Kidney capillary endothelial cell (primary cell): ENCODE measurements at regions not wholly inside any gene's neighbourhood (a gene's known extent, or its start where the extent isn't known, plus 50 kb on each side); places are given as distances from the start of the nearest gene placed in this dataset.
"Not testable (repeated sequence)": the region's sequence is repeated elsewhere in the genome, so short reads cannot be mapped to it uniquely, and the experiment has no call there.

ENCODE experiments used
- DNase-seq: peaks from one replicate; pipeline ENCODE4 v3.0.0-alpha.2; 2018; ENCODE audit warnings: low spot score

DNA sequence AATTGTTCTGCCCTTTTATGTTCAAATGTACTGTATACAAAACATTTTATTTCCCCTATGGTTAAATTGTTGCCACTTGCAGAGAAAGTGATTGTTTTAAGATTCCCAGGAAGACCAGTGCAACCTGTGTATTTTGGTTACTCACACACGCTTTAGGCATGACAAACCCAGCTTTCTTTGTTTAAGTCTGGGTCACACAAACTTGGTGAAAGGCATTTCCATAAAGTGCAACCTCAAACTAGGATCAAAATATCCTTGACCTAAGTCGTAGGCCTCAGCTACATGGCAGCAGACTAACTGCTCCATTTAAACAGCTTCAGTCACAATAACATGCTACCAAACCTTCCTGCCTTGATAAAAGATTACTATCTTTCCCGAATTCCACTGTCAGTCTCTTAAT is 639.0 kb upstream of the PRR20A start:
- no peak for DNase-seq

GRCh38 chr13:56510836-56511235 is 629.9 kb upstream of the PRR20A start:
- no peak for DNase-seq

DNA sequence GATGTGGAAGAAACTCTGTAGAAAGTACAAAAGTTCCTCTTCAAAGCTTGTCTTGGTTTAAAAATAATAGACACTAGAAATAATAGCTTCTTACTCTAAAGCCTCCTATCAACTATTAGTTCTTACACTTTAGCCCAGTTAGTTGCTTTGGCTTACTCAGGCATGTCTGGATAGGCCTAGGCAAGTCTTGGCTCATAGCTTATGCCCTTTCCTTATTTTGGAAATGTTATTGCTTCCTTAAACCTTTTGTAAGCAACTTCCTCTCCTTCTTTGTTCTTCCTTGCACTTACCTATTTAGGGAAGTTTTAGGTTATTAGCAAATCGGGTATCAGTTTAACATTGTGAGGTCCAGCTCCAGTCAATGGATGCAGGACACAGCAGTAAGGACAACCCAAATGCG is 628.4 kb upstream of the PRR20A start:
- DNase-seq = not testable (repeated sequence)

GRCh38 chr13:56515441-56515840 is 625.3 kb upstream of the PRR20A start:
- DNase-seq = no peak

- no peak for DNase-seq
These were observed 612.5 kb upstream of the PRR20A start for GRCh38 chr13:56528040-56528790.

DNA sequence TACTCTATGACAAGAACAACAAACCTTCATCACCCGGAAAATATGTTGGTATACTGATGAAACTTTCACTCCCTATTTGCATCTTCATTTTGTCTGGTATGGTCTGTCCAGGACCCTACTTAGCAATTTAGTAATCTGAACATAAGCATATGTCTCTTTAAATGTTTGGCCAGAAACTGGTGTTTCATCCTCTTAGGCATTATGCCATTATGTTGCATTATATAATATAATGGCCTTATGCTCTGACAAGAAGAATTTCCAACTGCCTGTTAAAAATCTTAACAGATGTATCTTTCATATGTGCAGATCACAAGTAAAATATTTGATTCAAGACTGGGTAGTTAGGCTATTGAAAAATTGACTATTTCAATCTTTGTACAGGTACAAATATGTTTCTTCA is 610.6 kb upstream of the PRR20A start:
- no peak for DNase-seq

GRCh38 chr13:56547921-56548320 is 592.8 kb upstream of the PRR20A start:
- DNase-seq = not testable (repeated sequence)

DNA sequence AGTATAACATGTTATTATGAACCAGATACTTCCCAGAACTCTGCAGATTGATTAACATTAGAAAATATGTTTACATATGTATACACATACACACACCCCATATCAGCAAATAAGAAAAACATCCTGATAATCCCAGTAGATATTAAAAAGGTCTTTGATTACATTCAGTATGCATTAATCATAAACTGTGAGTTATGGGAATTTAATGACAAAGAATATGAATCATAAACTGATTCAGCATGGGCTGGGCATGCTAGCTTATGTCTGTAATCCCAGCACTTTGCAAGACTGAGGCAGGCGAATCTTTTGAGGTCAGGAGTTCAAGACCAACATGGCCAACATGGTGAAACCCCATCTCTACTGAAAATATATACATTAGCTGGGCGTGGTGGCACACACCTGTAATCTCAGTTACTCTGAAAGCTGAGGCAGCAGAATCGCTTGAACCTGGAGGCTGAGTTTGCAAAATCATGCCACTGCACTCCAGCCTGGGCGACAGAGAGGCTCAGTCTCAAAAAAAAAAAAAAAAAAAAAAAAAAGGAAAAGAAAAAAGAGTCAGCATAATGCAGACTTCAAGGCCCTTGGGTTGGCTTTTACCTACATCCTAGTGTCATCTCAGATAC is 581.9 kb upstream of the PRR20A start:
- no peak for DNase-seq

DNA sequence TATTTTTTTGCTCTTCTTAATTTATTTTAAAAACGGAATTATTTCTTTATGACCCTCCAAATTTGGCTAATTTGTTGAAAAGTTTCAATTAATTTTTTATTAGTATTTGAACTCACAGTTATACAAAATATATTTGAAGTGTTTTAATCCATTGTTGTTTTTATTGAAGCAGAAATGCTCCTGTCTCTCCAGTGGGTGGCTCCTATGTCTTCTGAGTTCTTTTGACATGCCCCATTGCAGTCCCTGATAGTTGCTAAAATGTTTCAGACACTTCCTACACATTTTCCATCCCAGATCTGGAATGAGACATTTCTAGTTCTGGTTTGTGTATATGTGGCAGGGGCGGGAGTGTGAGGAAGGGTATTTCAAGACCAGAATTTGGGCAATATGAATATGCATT is 579.4 kb upstream of the PRR20A start:
- peak; percentile 6 for DNase-seq

- DNase-seq = no peak
These were observed 577.1 kb upstream of the PRR20A start for GRCh38 chr13:56563663-56564062.

DNA sequence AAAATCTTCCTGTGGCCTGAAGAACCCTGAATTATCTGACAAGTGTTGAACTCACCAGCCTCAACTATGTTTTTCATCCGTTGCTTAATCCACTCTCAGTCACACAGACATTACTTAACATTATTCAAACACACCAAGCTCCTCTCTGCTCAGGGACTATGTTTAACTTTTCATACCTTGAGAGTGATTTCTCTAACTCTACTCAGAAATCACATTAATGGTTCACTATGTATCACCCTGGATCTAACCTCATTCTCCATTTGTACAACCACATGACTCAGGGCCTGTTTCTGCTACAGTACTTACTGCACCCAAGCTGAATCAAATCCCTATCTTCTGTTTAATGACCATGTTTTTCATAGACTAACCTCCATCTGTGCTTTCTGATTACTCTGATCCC is 553.7 kb upstream of the PRR20A start:
- no peak for DNase-seq

DNA sequence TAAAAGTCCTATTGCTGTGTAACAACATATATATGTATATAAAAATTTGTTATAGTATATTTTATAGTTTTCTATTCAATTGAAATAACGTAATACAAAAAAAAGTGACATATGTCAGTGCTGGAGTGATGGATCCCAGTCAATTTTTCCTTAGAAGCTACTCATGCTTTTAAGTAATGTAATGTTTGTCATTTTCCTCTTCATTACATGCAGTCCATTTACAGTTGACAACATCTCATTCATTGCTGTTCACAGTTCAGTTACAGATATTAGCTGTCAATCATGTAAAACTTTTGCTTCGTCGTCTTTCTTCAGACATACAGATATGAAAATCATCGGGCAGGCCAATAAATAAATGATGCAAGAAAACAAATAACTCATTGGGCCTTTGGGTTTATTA is 525.1 kb upstream of the PRR20A start:
- no peak for DNase-seq

DNA sequence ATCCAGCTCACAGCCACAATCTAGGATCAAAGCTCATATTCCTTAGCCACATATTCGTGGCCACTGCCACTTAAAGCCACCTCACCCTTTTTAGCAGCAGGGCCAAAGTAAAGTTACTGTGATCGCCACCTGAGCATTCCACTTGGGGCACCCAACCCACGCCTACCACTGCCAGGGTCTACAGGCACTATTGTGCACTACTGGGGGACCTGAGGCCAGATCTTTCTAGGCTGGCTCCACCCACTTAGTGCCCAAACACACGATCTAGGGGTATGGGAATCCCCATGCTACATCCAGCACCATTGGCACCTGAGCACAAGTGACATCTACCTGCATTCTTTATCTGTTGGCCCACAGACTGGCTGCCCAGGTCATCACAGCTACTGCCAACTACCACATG is 517.9 kb upstream of the PRR20A start:
- no peak for DNase-seq

- not testable (repeated sequence) for DNase-seq
These were observed 511.8 kb upstream of the PRR20A start for GRCh38 chr13:56628886-56629285.

DNA sequence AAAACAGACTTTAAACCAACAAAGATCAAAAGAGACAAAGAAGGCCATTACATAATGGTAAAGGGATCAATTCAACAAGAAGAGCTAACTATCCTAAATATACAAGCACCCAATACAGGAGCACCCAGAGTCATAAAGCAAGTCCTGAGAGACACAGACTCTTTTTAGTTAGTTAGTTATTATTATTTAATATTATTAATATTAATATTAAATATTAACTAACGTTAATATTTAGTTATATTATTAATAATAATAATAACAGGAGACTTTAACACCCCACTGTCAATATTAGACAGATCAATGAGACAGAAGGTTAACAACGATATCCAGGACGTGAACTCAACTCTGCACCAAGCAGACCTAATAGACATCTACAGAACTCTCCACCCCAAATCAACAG is 509.7 kb upstream of the PRR20A start:
- DNase-seq = not testable (repeated sequence)

DNA sequence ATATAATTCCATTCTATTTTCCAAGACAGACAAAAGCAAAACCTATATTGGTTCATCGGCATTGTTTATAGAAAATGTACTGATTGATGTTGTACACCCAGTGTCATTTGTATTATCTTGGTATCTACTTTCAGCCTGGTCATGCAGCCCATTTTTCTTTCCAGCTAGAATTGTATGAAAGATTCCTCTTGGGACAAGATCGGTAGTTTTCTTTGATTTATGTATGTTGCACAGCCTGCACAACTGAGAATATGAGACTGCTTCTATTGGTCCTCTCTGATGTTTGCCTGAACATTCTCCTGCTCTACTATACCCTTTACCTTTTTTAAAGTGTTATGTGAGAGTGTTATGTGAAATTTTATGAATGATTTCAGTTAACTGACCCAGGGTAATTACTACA is 487.7 kb upstream of the PRR20A start:
- no peak for DNase-seq

GRCh38 chr13:56659041-56659471 is 481.7 kb upstream of the PRR20A start:
- no peak for DNase-seq

DNA sequence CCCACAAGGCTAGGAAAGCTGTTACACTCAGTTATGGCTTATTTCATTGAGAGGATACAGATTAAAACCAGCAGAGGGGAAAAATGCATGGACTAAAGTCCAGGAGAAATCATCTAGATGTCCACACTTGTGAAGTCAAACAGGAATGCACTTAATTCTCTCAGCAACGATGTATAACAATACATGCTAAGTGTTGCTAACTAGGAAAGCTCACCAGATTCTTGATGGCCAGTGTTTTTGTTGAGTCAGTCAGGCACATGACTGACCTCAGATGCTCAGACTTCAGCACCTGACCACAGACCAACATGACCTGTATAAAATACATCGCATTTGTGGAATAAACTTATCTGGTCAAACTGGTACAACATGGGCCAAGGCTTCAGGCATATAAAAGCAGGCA is 470.2 kb upstream of the PRR20A start:
- DNase-seq = no peak

DNA sequence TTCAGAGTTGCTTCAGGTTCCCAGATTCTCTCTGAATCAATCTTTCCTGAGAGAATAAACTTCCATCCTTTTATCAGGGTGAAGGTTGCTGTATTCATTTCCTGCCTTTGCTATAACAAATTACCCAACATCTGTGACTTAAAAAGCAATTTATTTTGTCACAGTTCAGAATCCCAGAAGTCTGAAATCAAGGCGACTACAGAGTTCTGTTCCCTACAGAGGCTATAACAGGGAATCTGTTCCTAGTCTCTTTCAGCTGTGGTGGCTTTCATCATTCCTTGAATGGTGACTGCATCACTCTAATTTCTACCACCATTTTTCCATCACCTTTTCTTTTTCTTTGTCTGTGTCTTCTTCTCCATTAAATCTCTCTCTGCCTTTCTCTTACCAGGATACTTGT is 459.3 kb upstream of the PRR20A start:
- no peak for DNase-seq

DNA sequence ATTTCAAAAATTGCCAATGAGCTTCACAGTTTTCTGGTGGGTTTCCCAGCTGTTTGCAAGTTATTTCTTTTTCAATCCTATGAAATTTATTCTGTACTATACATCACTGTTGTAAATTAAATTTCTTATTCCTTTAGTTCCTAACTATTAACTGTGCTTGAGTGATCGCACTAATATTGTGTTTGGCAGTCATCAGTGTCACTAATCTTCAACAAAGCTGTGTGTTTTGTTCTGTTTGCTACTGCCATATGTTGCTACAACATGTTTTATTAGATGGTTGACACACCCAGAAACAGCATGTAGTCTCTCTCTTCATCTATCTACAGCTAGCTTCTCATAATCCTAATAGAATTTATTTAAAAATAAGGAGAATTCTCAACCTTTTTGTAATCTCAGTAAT is 453.6 kb upstream of the PRR20A start:
- no peak for DNase-seq

GRCh38 chr13:56697011-56697410 is 443.7 kb upstream of the PRR20A start:
- DNase-seq = no peak

DNA sequence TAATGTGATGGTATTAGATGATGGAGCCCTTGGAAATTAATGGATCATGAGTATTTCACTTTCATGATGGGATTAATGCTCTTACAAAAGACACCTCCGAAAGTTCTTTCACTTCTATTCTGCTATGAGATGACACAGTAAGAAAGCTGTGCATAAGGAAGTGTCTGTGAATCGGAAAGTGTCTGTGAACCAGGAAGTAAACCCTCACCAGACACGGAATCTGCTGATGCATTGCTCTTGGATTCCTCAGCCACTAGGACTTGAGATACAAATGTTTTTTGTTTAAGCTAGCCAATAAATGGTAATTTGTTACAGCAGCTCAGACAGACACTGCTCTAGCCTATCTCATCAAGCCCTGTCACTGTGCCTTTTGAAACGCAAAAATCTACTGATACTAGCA is 440.4 kb upstream of the PRR20A start:
- no peak for DNase-seq

DNA sequence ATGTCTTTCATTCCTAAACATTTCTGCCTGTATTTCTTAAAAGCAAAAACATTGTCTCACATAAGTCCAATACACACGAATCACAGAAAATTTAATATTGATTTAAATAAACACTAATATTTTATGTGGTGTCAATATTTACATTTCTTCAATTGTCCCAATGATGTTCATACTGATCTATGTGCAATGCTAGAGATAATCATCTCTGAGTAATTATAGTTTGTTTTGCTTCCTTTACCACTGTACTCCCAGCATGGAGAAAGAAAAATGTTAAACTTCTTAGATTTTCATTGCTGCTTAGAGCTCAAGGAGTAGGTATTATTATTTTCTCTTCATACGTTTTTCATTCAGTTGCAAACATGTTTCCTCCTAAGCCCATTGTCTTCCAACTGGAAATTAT is 434.2 kb upstream of the PRR20A start:
- no peak for DNase-seq

DNA sequence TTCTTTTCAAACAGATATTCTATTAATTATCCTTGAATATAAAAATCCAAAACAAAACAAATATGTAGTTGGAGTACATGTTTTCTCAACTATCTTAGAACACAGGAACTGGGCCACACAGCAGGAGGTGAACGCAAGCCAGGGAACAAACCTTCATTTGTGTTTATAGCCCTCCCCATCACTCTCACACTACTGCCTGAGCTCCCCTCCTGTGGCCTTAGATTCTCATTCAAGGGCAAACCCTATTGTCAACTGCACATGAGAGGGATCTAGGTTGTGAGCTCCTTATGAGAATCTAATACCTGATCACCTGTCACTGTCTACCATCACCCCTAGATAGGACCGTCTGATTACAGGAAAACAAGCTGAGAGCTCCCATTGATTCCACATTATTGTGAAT is 427.1 kb upstream of the PRR20A start:
- no peak for DNase-seq
